C4-2B (cell line): ENCODE measurements at regions not wholly inside any gene's neighbourhood (a gene's known extent, or its start where the extent isn't known, plus 50 kb on each side); places are given as distances from the start of the nearest gene placed in this dataset.

Source experiments
- CTCF ChIP-seq: fragments of 450-650 bp; conservative IDR thresholded peaks from 2 replicates; pipeline ENCODE4 v1.5.1; 2017; ENCODE audit warnings: mild to moderate bottlenecking
- ZFX ChIP-seq: fragments of 450-650 bp; IDR thresholded peaks from 2 replicates; pipeline ENCODE4 v1.6.1; 2017

- TF ChIP-seq CTCF, result no peak
- TF ChIP-seq ZFX, result no peak
Measured at GRCh38 chr9:108039493-108039892, 549.9 kb upstream of the KLF4 start.
